Astrocyte (in vitro differentiated cells and primary cell): ENCODE measurements at regions not wholly inside any gene's neighbourhood (a gene's known extent, or its start where the extent isn't known, plus 50 kb on each side); places are given as distances from the start of the nearest gene placed in this dataset.

Experiments
- DNase-seq: peaks from one replicate; pipeline ENCODE4 v3.0.0-alpha.2; 2010; ENCODE audit warnings: low read depth
- FAIRE-seq: peaks from 2 replicates; lab custom pipeline; 2011; peaks lifted over from hg19 to GRCh38; lab: Jason Lieb, UNC
- H2AFZ ChIP-seq: 2 replicates; pipeline ENCODE4 v1.6.0; 2012; ENCODE audit warnings: low read depth, low read length, inconsistent platforms
- H3K27ac ChIP-seq: 2 replicates; pipeline ENCODE4 v1.5.1; 2011; ENCODE audit warnings: low read depth, low read length, inconsistent platforms
- H3K27me3 ChIP-seq: 2 replicates; pipeline ENCODE4 v1.6.0; 2011; ENCODE audit warnings: low read length, inconsistent platforms; ENCODE audit not compliant: insufficient read depth
- H3K36me3 ChIP-seq: 2 replicates; pipeline ENCODE4 v1.5.1; 2011; ENCODE audit warnings: low read length, inconsistent platforms; ENCODE audit not compliant: insufficient read depth
- H3K4me1 ChIP-seq: 2 replicates; pipeline ENCODE4 v1.5.1; 2011; ENCODE audit warnings: low read length, inconsistent platforms; ENCODE audit not compliant: insufficient read depth
- H3K4me2 ChIP-seq: 2 replicates; pipeline ENCODE4 v1.6.0; 2012; ENCODE audit warnings: low read length, inconsistent platforms
- H3K4me3 ChIP-seq: 2 replicates; pipeline ENCODE4 v1.5.1; 2011; ENCODE audit warnings: low read depth, mild to moderate bottlenecking, low read length, inconsistent platforms; ENCODE audit not compliant: insufficient read depth
- H3K79me2 ChIP-seq: 2 replicates; pipeline ENCODE4 v1.6.0; 2012; ENCODE audit warnings: mild to moderate bottlenecking, low read length, inconsistent platforms; ENCODE audit not compliant: insufficient read depth
- H3K9ac ChIP-seq: 2 replicates; pipeline ENCODE4 v1.6.0; 2012; ENCODE audit warnings: mild to moderate bottlenecking, low read length, inconsistent platforms
- H3K9me3 ChIP-seq: 2 replicates; pipeline ENCODE4 v1.5.1; 2012; ENCODE audit warnings: low read depth, mild to moderate bottlenecking, low read length, inconsistent platforms; ENCODE audit not compliant: insufficient read depth
- H4K20me1 ChIP-seq: 2 replicates; pipeline ENCODE4 v1.6.0; 2012; ENCODE audit warnings: low read length, inconsistent platforms; ENCODE audit not compliant: insufficient read depth
- H3K27ac Mint-ChIP-seq: one replicate; pipeline ENCODE4 v1.8.0; 2021; ENCODE audit warnings: mild to moderate bottlenecking, mixed read lengths; ENCODE audit not compliant: unreplicated experiment
- H3K27me3 Mint-ChIP-seq: one replicate; pipeline ENCODE4 v1.8.0; 2021; ENCODE audit warnings: low read depth, mixed read lengths; ENCODE audit not compliant: unreplicated experiment
- H3K36me3 Mint-ChIP-seq: one replicate; pipeline ENCODE4 v1.8.0; 2021; ENCODE audit warnings: low read depth, mixed read lengths; ENCODE audit not compliant: unreplicated experiment
- H3K4me1 Mint-ChIP-seq: one replicate; pipeline ENCODE4 v1.8.0; 2021; ENCODE audit warnings: low read depth, mixed read lengths; ENCODE audit not compliant: unreplicated experiment
- H3K4me3 Mint-ChIP-seq: one replicate; pipeline ENCODE4 v1.8.0; 2021; ENCODE audit warnings: mild to moderate bottlenecking, moderate library complexity, mixed read lengths; ENCODE audit not compliant: unreplicated experiment
- H3K9me3 Mint-ChIP-seq: one replicate; pipeline ENCODE4 v1.8.0; 2021; ENCODE audit warnings: mild to moderate bottlenecking, mixed read lengths; ENCODE audit not compliant: unreplicated experiment
- EZH2 ChIP-seq: IDR thresholded peaks from 2 replicates; pipeline ENCODE4 v1.6.1; 2012; ENCODE audit warnings: mild to moderate bottlenecking, low read length, inconsistent platforms; ENCODE audit not compliant: insufficient read depth
- TF ChIP-seq, protein P1 (sequence below): IDR thresholded peaks from 2 replicates; pipeline ENCODE4 v1.5.1; 2011; ENCODE audit warnings: low read depth, mild to moderate bottlenecking, inconsistent platforms, low read length, moderate library complexity; ENCODE audit not compliant: insufficient read depth

GRCh38 chr15:95793231-95793630, 537.3 kb upstream of the NR2F2 start:
- peaks cover 3% of the 10 kb centered on the region for H3K27me3 Mint-ChIP-seq
- Histone ChIP-seq H3K79me2 (no peaks in the 10 kb centered on the region), H3K4me3 (no peak overlapping the region), H2AFZ (no peak overlapping the region), H3K27ac (no peak overlapping the region), H3K4me2 (no peak overlapping the region), H3K9ac (no peak overlapping the region), H3K4me1 (no peaks in the 10 kb centered on the region), H3K27me3 (no peaks in the 10 kb centered on the region), H3K36me3 (no peaks in the 10 kb centered on the region), H3K9me3 (no peaks in the 10 kb centered on the region), H4K20me1 (no peaks in the 10 kb centered on the region)
- DNase-seq (no peak), FAIRE-seq (no peak)
- H3K27ac Mint-ChIP-seq = no peak overlapping the region
- no peaks in the 10 kb centered on the region for H3K36me3 Mint-ChIP-seq
- no peaks in the 10 kb centered on the region for H3K4me1 Mint-ChIP-seq
- no peak overlapping the region for H3K4me3 Mint-ChIP-seq
- H3K9me3 Mint-ChIP-seq = no peaks in the 10 kb centered on the region
- TF ChIP-seq, protein P1, sequence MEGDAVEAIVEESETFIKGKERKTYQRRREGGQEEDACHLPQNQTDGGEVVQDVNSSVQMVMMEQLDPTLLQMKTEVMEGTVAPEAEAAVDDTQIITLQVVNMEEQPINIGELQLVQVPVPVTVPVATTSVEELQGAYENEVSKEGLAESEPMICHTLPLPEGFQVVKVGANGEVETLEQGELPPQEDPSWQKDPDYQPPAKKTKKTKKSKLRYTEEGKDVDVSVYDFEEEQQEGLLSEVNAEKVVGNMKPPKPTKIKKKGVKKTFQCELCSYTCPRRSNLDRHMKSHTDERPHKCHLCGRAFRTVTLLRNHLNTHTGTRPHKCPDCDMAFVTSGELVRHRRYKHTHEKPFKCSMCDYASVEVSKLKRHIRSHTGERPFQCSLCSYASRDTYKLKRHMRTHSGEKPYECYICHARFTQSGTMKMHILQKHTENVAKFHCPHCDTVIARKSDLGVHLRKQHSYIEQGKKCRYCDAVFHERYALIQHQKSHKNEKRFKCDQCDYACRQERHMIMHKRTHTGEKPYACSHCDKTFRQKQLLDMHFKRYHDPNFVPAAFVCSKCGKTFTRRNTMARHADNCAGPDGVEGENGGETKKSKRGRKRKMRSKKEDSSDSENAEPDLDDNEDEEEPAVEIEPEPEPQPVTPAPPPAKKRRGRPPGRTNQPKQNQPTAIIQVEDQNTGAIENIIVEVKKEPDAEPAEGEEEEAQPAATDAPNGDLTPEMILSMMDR = no peak
- TF ChIP-seq EZH2 = no peak

DNA sequence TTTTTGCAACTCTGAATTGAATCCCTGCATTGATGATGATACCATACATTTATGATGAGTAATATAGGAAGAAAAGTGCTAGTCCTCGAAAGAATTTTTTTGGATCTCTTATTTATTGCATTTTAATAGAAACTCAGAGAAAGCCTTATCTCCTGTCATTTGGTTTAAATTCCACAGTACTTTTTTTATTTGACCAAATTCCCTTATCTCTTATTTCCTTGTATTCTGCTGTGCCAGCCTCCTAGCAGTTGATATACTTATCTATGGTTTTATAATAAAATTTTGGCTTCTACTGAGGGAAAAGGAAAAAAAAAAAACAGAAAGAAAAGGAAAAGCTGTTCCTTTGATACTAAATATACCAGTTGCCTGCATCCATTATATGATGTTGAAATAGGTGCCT, 535.1 kb upstream of the NR2F2 start:
- Histone ChIP-seq H3K9ac (no peak overlapping the region), H3K9me3 (no peaks in the 10 kb centered on the region), H3K4me2 (no peak overlapping the region), H4K20me1 (no peaks in the 10 kb centered on the region), H3K27ac (no peak overlapping the region), H3K4me1 (no peaks in the 10 kb centered on the region), H3K4me3 (no peak overlapping the region), H2AFZ (no peak overlapping the region), H3K27me3 (no peaks in the 10 kb centered on the region), H3K79me2 (no peaks in the 10 kb centered on the region), H3K36me3 (no peaks in the 10 kb centered on the region)
- no peaks in the 10 kb centered on the region for H3K4me1 Mint-ChIP-seq
- H3K27me3 Mint-ChIP-seq = peaks cover 3% of the 10 kb centered on the region
- H3K9me3 Mint-ChIP-seq = no peaks in the 10 kb centered on the region
- H3K36me3 Mint-ChIP-seq = no peaks in the 10 kb centered on the region
- TF ChIP-seq, protein P1 = no peak
- no peak for TF ChIP-seq EZH2
- no peak for FAIRE-seq
- H3K4me3 Mint-ChIP-seq = no peak overlapping the region
- DNase-seq = no peak
- H3K27ac Mint-ChIP-seq = no peak overlapping the region

DNA sequence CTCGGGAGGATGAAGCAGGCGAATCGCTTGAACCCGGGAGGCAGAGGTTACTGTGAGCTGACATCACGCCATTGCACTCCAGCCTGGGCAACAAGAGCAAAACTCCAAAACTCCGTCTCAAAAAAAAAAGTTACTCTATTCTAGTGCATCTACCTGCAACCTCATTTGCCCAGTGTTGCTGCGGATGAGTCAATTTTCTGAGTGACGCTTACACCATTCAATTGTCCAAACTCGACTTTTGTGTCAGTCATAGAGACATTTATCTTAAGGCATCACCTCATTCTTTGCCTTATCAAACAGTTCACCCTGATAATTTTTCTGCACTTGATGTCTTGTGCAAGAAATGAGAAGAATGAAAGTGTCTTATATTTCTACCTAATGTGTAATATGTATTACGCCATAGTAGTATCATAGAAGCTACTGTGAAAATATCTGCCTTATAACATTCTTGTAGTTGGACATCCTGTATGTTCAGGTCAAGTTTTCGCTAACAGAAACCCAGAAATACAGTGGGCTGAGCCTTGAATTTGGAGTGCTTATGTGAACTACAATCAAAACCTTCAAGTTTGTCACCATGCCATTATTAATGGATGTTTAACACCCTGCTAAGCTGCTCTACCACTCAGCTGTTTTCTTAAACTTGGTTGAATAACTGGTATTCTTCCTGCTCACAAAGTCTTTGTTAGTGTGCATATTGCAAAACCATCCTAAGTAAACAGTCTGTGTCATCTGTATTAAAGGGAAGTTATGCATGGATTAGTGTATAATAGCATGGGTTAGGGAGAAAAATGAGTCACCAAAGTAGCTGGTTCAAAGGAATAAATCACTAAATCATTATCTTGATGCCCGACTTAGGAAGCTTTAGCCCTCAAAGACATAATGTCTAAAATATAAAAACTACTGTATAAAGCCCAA, 531.0 kb upstream of the NR2F2 start:
- H3K79me2 ChIP-seq = no peaks in the 10 kb centered on the region
- H3K4me1 Mint-ChIP-seq = no peaks in the 10 kb centered on the region
- no peak overlapping the region for H3K27ac ChIP-seq
- no peaks in the 10 kb centered on the region for H3K9me3 Mint-ChIP-seq
- no peaks in the 10 kb centered on the region for H4K20me1 ChIP-seq
- no peak overlapping the region for H3K4me3 ChIP-seq
- H3K9ac ChIP-seq = no peak overlapping the region
- H3K36me3 Mint-ChIP-seq = no peaks in the 10 kb centered on the region
- no peak overlapping the region for H2AFZ ChIP-seq
- no peak overlapping the region for H3K27ac Mint-ChIP-seq
- no peaks in the 10 kb centered on the region for H3K9me3 ChIP-seq
- H3K27me3 ChIP-seq = no peaks in the 10 kb centered on the region
- H3K36me3 ChIP-seq = no peaks in the 10 kb centered on the region
- H3K27me3 Mint-ChIP-seq = peaks cover 3% of the 10 kb centered on the region
- DNase-seq = peak; percentile 93
- peak; percentile 96 for FAIRE-seq
- H3K4me1 ChIP-seq = no peaks in the 10 kb centered on the region
- peak overlapping the region; percentile 17 for H3K4me2 ChIP-seq
- H3K4me3 Mint-ChIP-seq = no peak overlapping the region
- no peak for TF ChIP-seq EZH2
- TF ChIP-seq, protein P1 = no peak
